SK-N-SH treated with all-trans-retinoic acid at 6 μM for 48 hours (cell line): ENCODE measurements at regions not wholly inside any gene's neighbourhood (a gene's known extent, or its start where the extent isn't known, plus 50 kb on each side); places are given as distances from the start of the nearest gene placed in this dataset.

Experiments used
- ATAC-seq: fragments of 200-7000 bp; cut with Tn5 transposase; 3 replicates; pipeline ENCODE4 v1.9.1; 2020; ENCODE audit warnings: mild to moderate bottlenecking, moderate library complexity
- CREB5 ChIP-seq: fragments of 250-450 bp; sonication (Bioruptor Pico); IDR thresholded peaks from 2 replicates; pipeline ENCODE4 v1.5.1; 2020; ENCODE audit warnings: low read depth, mild to moderate bottlenecking, moderate library complexity
- CSDC2 ChIP-seq: fragments of 250-450 bp; sonication (Bioruptor Pico); IDR thresholded peaks from 2 replicates; pipeline ENCODE4 v1.5.0; 2020; ENCODE audit warnings: mild to moderate bottlenecking, moderate library complexity
- ESRRG ChIP-seq: fragments of 250-450 bp; sonication (Bioruptor Pico); IDR thresholded peaks from 2 replicates; pipeline ENCODE4 v1.6.1; 2021; ENCODE audit warnings: mild to moderate bottlenecking
- GLIS3 ChIP-seq: fragments of 250-450 bp; sonication (Bioruptor Pico); IDR thresholded peaks from 2 replicates; pipeline ENCODE4 v1.5.0; 2020; ENCODE audit warnings: mild to moderate bottlenecking, moderate library complexity
- ISL1 ChIP-seq: fragments of 250-450 bp; sonication (Bioruptor Pico); IDR thresholded peaks from 2 replicates; pipeline ENCODE4 v2.1.2; 2022; ENCODE audit warnings: mild to moderate bottlenecking, moderate library complexity
- OSR1 ChIP-seq: fragments of 250-450 bp; sonication (Bioruptor Pico); IDR thresholded peaks from 2 replicates; pipeline ENCODE4 v1.8.0; 2022; ENCODE audit warnings: moderate library complexity, mild to moderate bottlenecking, inconsistent platforms
- POU6F1 ChIP-seq: fragments of 250-450 bp; sonication (Bioruptor Pico); IDR thresholded peaks from 2 replicates; pipeline ENCODE4 v1.8.0; 2021; ENCODE audit warnings: low read depth, mild to moderate bottlenecking, moderate library complexity, borderline replicate concordance
- RARB ChIP-seq: fragments of 250-450 bp; sonication (Bioruptor Pico); IDR thresholded peaks from 2 replicates; pipeline ENCODE4 v1.8.0; 2021; ENCODE audit warnings: mild to moderate bottlenecking, moderate library complexity
- SNAI2 ChIP-seq: fragments of 250-450 bp; sonication (Bioruptor Pico); IDR thresholded peaks from 2 replicates; pipeline ENCODE4 v1.5.0; 2020; ENCODE audit warnings: mild to moderate bottlenecking, moderate library complexity
- TCF4 ChIP-seq: fragments of 250-450 bp; sonication (Bioruptor Pico); IDR thresholded peaks from 2 replicates; pipeline ENCODE4 v1.8.0; 2021; ENCODE audit warnings: mild to moderate bottlenecking, moderate library complexity, borderline replicate concordance
- TOX ChIP-seq: fragments of 250-450 bp; sonication (Bioruptor Pico); IDR thresholded peaks from 2 replicates; pipeline ENCODE4 v1.8.0; 2021; ENCODE audit warnings: mild to moderate bottlenecking, moderate library complexity, borderline replicate concordance
- ZFP3 ChIP-seq: fragments of 250-450 bp; sonication (Bioruptor Pico); IDR thresholded peaks from 2 replicates; pipeline ENCODE4 v1.5.0; 2020; ENCODE audit warnings: mild to moderate bottlenecking, moderate library complexity
- ZFP30 ChIP-seq: fragments of 450-650 bp; formaldehyde crosslinking; IDR thresholded peaks from 2 replicates; pipeline ENCODE4 v1.5.0; 2022; ENCODE audit warnings: mild to moderate bottlenecking, moderate library complexity
- ZNF70 ChIP-seq: fragments of 450-650 bp; formaldehyde crosslinking; IDR thresholded peaks from 2 replicates; pipeline ENCODE4 v1.5.0; 2020; ENCODE audit warnings: mild to moderate bottlenecking, moderate library complexity
- ZNF8 ChIP-seq: fragments of 450-650 bp; formaldehyde crosslinking; IDR thresholded peaks from 2 replicates; pipeline ENCODE4 v1.5.0; 2020; ENCODE audit warnings: mild to moderate bottlenecking, moderate library complexity
- TF ChIP-seq, protein P1 (sequence below): fragments of 250-450 bp; sonication (Bioruptor Pico); IDR thresholded peaks from 2 replicates; pipeline ENCODE4 v1.5.1; 2021; ENCODE audit warnings: mild to moderate bottlenecking, moderate library complexity
- TF ChIP-seq, protein P2 (sequence below): fragments of 250-450 bp; sonication (Bioruptor Pico); IDR thresholded peaks from 2 replicates; pipeline ENCODE4 v1.5.0; 2020; ENCODE audit warnings: mild to moderate bottlenecking, moderate library complexity

GRCh38 chr13:94966422-94966955 lies 254.1 kb upstream of the SOX21 start:
- TF ChIP-seq ZFP30 (CRISPR knock-in tag) (no peak), TCF4 (CRISPR knock-in tag) (no peak), CSDC2 (no peak), TOX (CRISPR knock-in tag) (no peak), CREB5 (CRISPR knock-in tag) (no peak)
- TF ChIP-seq, all 23 proteins: peak for 0
- ATAC-seq = no peak

GRCh38 chr13:94959626-94960025 lies 247.3 kb upstream of the SOX21 start:
- TF ChIP-seq ZFP30 (CRISPR knock-in tag) (no peak), ZNF70 (CRISPR knock-in tag) (no peak), CSDC2 (no peak), ZFP3 (no peak), ESRRG (CRISPR knock-in tag) (no peak), SNAI2 (no peak)
- TF ChIP-seq, all 23 proteins: peak for 0
- no peak for ATAC-seq

DNA sequence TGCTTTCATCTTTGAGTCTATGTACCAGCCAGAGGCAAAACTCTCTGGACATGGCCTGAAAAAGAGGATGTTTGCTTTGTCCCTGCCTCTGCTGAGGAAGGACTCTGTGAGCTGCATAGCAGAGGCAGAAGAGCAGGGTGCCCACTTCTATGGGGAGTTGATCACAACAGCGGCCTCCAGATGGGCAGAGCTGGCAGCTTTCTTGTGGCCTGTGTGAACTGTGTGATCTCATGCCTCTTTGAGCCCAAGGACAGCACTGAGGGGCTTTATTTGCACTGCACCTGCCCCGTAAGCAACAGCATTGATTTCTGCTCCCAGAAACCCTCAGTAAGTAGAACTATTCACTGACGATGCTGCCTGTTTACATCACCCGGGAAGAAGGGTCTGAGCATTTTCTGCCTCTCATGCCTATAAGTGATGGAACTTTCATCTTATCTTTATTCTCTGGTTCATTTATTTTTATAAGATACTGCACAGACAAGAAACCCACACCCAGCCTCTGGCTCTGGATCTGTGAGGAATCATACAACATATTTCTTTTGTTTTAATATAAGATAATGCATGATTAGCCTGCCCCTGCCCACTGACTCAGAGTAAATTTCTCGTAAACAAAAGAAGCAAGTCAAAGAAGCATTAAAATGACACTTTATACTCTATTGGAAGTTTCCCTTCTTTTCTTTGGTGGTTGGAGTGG lies 244.2 kb upstream of the SOX21 start:
- TF ChIP-seq ESRRG (CRISPR knock-in tag) (no peak), TCF4 (CRISPR knock-in tag) (no peak), POU6F1 (CRISPR knock-in tag) (no peak), SNAI2 (no peak), OSR1 (CRISPR knock-in tag) (no peak), CSDC2 (no peak)
- TF ChIP-seq, protein P1, sequence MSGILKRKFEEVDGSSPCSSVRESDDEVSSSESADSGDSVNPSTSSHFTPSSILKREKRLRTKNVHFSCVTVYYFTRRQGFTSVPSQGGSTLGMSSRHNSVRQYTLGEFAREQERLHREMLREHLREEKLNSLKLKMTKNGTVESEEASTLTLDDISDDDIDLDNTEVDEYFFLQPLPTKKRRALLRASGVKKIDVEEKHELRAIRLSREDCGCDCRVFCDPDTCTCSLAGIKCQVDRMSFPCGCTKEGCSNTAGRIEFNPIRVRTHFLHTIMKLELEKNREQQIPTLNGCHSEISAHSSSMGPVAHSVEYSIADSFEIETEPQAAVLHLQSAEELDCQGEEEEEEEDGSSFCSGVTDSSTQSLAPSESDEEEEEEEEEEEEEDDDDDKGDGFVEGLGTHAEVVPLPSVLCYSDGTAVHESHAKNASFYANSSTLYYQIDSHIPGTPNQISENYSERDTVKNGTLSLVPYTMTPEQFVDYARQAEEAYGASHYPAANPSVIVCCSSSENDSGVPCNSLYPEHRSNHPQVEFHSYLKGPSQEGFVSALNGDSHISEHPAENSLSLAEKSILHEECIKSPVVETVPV (CRISPR knock-in tag) = no peak
- TF ChIP-seq, all 23 proteins: peak for 0
- no peak for ATAC-seq

DNA sequence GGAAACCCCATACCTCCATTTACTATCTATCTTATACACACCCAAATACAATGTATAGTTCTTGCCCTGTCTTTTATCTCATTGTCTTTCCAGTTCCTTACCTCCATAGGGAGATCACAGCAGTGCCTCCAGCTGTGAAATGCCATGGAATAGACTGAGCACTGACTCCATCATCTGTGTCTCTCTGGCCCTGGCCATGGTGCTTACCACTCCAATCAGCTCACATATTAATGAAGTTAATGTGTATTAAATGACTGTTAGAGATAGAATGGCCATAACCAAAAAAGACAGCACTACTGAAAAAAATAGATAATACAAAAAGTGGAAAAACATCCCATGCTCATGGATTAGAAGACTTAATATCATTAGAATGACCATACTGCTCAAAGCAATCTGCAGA lies 240.4 kb upstream of the SOX21 start:
- TF ChIP-seq CSDC2 (no peak), OSR1 (CRISPR knock-in tag) (no peak), ZNF70 (CRISPR knock-in tag) (no peak), TCF4 (CRISPR knock-in tag) (no peak), GLIS3 (CRISPR knock-in tag) (no peak), RARB (CRISPR knock-in tag) (no peak), SNAI2 (no peak)
- TF ChIP-seq, protein P2, sequence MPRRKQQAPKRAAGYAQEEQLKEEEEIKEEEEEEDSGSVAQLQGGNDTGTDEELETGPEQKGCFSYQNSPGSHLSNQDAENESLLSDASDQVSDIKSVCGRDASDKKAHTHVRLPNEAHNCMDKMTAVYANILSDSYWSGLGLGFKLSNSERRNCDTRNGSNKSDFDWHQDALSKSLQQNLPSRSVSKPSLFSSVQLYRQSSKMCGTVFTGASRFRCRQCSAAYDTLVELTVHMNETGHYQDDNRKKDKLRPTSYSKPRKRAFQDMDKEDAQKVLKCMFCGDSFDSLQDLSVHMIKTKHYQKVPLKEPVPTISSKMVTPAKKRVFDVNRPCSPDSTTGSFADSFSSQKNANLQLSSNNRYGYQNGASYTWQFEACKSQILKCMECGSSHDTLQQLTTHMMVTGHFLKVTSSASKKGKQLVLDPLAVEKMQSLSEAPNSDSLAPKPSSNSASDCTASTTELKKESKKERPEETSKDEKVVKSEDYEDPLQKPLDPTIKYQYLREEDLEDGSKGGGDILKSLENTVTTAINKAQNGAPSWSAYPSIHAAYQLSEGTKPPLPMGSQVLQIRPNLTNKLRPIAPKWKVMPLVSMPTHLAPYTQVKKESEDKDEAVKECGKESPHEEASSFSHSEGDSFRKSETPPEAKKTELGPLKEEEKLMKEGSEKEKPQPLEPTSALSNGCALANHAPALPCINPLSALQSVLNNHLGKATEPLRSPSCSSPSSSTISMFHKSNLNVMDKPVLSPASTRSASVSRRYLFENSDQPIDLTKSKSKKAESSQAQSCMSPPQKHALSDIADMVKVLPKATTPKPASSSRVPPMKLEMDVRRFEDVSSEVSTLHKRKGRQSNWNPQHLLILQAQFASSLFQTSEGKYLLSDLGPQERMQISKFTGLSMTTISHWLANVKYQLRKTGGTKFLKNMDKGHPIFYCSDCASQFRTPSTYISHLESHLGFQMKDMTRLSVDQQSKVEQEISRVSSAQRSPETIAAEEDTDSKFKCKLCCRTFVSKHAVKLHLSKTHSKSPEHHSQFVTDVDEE = no peak

GRCh38 chr13:94950303-94950702 lies 238.0 kb upstream of the SOX21 start:
- ATAC-seq = peak; percentile 36; the same call in 1 of the 3 replicates
- no peak for TF ChIP-seq ZFP30 (CRISPR knock-in tag)
- TF ChIP-seq GLIS3 (CRISPR knock-in tag) = no peak
- TF ChIP-seq ZNF70 (CRISPR knock-in tag) = no peak
- TF ChIP-seq ISL1 = no peak
- TF ChIP-seq ZFP3 = no peak
- no peak for TF ChIP-seq ESRRG (CRISPR knock-in tag)
- TF ChIP-seq ZNF8 (CRISPR knock-in tag) = no peak

More for the DNA sequence above, 240.4 kb upstream of the SOX21 start:
- no peak for ATAC-seq
